GM23338 (cell line): ENCODE measurements at regions not wholly inside any gene's neighbourhood (a gene's known extent, or its start where the extent isn't known, plus 50 kb on each side); places are given as distances from the start of the nearest gene placed in this dataset.

Experiments used
- CTCF ChIP-seq, 2 experiments: fragments of 200-600 bp in 1 of 2; sonication (generic) in 1 of 2; conservative IDR thresholded peaks; 2 replicates each; pipeline versions ENCODE4 v1.5.1 to v1.6.1; 2016 to 2017; ENCODE audit warnings: antibody characterized with exemption in 2 of 2, low read depth in 2 of 2, mild to moderate bottlenecking in 2 of 2, moderate library complexity in 1 of 2
- EZH2 ChIP-seq: fragments of 200-600 bp; sonication (generic); IDR thresholded peaks from one replicate; pipeline ENCODE4 v1.8.0; 2017; ENCODE audit warnings: antibody characterized with exemption, mild to moderate bottlenecking, low read depth; ENCODE audit not compliant: unreplicated experiment
- EZH2phosphoT487 ChIP-seq: fragments of 200-600 bp; sonication (generic); IDR thresholded peaks from one replicate; pipeline ENCODE4 v1.8.1; 2018; ENCODE audit warnings: antibody characterized with exemption; ENCODE audit not compliant: unreplicated experiment
- POLR2AphosphoS5 ChIP-seq: IDR thresholded peaks from 2 replicates; pipeline ENCODE4 v1.6.1; 2016; ENCODE audit warnings: antibody characterized with exemption, low read depth
- REST ChIP-seq: IDR thresholded peaks from one replicate; pipeline ENCODE4 v1.6.1; 2018; ENCODE audit warnings: antibody characterized with exemption; ENCODE audit not compliant: unreplicated experiment

- TF ChIP-seq CTCF (conservative IDR thresholded peaks at IDR 0.05; ENCODE audit: low read depth in 2 of 2) (no peak), EZH2 (no peak), REST (no peak), POLR2AphosphoS5 (no peak), EZH2phosphoT487 (no peak)
These were observed 111.7 kb downstream of the DUSP10 start for GRCh38 chr1:221630236-221630635.
